ENCODE measurements at regions not wholly inside any gene's neighbourhood (a gene's known extent, or its start where the extent isn't known, plus 50 kb on each side); places are given as distances from the start of the nearest gene placed in this dataset.

- TF ChIP-seq CTCF (IDR thresholded peaks at IDR 0.05) (no peak), EZH2phosphoT487 (IDR thresholded peaks at IDR 0.05; ENCODE audit: borderline replicate concordance, low read depth) (no peak), RAD21 (IDR thresholded peaks at IDR 0.05; ENCODE audit: low read length) (no peak), NFIC (IDR thresholded peaks at IDR 0.05; ENCODE audit: borderline replicate concordance) (no peak), GATA2 (CRISPR knock-in tag; IDR thresholded peaks at IDR 0.05) (no peak), RFX5 (IDR thresholded peaks at IDR 0.05; ENCODE audit: low read length) (no peak)
These were observed 207.7 kb upstream of the ATP6AP2 start for GRCh38 chrX:40373025-40373424.

Measured in SK-N-SH (cell line).